ENCODE measurements at regions not wholly inside any gene's neighbourhood (a gene's known extent, or its start where the extent isn't known, plus 50 kb on each side); places are given as distances from the start of the nearest gene placed in this dataset.

GRCh38 chr12:53840316-53840715 is 88.5 kb upstream of the CISTR start:
- no peak for TF ChIP-seq CTCF (IDR thresholded peaks at IDR 0.05; ENCODE audit: unreplicated experiment)
- CTCF ChIA-PET = interaction anchor here (0.6 to 1.6 kb wide), 4 partner anchors 15 to 757 kb away, joined by 3 to 6 read pairs (median 3); no protein-coding TSS in a partner anchor

DNA sequence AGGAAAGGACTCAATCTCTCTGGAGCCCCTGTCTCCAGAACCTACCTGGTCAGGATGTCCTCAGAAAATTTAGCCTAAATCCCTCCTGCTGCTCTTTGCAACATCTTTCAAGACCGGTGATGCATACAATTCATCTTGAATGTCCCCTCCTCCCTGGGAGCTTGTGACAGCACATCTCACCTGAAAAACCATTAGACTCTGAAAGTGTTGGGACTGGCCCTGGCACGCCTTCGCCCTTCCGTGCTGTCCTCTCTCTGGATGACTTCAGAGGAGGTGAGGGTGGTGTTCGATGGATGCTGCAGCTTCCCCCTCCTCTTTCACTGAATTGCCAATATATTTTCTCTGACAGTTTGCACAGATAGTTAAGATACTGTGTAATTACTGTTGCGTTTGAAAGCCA is 90.9 kb upstream of the CISTR start:
- TF ChIP-seq CTCF (IDR thresholded peaks at IDR 0.05; ENCODE audit: unreplicated experiment) = no peak
- ChIA-PET CTCF (interaction anchor here (0.9 kb wide), 1 partner anchor 12 kb away, joined by 3 read pairs; no protein-coding TSS in a partner anchor), POLR2A (interaction anchor here (0.6 to 1.3 kb wide), 4 partner anchors 8 to 96 kb away, joined by 3 to 4 read pairs (median 3); partner anchors contain the start of gene HOXC13)
- no peak for DNase-seq (ENCODE audit: unreplicated experiment)
- H3K9me3 Mint-ChIP-seq (ENCODE audit: unreplicated experiment) = peaks cover 7% of the 10 kb centered on the region
- no peak overlapping the region for H3K4me3 Mint-ChIP-seq (ENCODE audit: unreplicated experiment)
- H3K27ac Mint-ChIP-seq (ENCODE audit: low read depth, unreplicated experiment) = no peak overlapping the region
- H3K4me1 Mint-ChIP-seq (ENCODE audit: insufficient read depth, unreplicated experiment) = peaks cover 29% of the 10 kb centered on the region
- no peaks in the 10 kb centered on the region for H3K36me3 Mint-ChIP-seq (ENCODE audit: insufficient read depth, unreplicated experiment)
- intact Hi-C loops (cut with micrococcal nuclease) = no loop called here
- BruUV-seq (replicated peaks) = no TSS peak
- H3K27me3 Mint-ChIP-seq (ENCODE audit: insufficient read depth, unreplicated experiment) = no peaks in the 10 kb centered on the region

More at GRCh38 chr12:53840316-53840715, 88.5 kb upstream of the CISTR start:
- H3K4me1 Mint-ChIP-seq (ENCODE audit: insufficient read depth, unreplicated experiment) = peaks cover 23% of the 10 kb centered on the region
- no TSS peak for BruUV-seq (replicated peaks)
- no peak overlapping the region for H3K4me3 Mint-ChIP-seq (ENCODE audit: unreplicated experiment)
- intact Hi-C loops (cut with micrococcal nuclease) = no loop called here
- POLR2A ChIA-PET = no interaction called here
- no peak for DNase-seq (ENCODE audit: unreplicated experiment)
- peaks cover 2% of the 10 kb centered on the region for H3K27me3 Mint-ChIP-seq (ENCODE audit: insufficient read depth, unreplicated experiment)
- peaks cover 7% of the 10 kb centered on the region for H3K9me3 Mint-ChIP-seq (ENCODE audit: unreplicated experiment)
- no peak overlapping the region for H3K27ac Mint-ChIP-seq (ENCODE audit: low read depth, unreplicated experiment)
- H3K36me3 Mint-ChIP-seq (ENCODE audit: insufficient read depth, unreplicated experiment) = no peaks in the 10 kb centered on the region

GRCh38 chr12:53843545-53843944 is 91.8 kb upstream of the CISTR start:
- POLR2A ChIA-PET = interaction anchor here (0.5 to 1.3 kb wide), 5 partner anchors 11 to 437 kb away, joined by 3 to 4 read pairs (median 3); partner anchors contain the start of genes CBX5 and HOXC13
- H3K4me1 Mint-ChIP-seq (ENCODE audit: insufficient read depth, unreplicated experiment) = peaks cover 29% of the 10 kb centered on the region
- H3K4me3 Mint-ChIP-seq (ENCODE audit: unreplicated experiment) = no peak overlapping the region
- no peak for TF ChIP-seq CTCF (IDR thresholded peaks at IDR 0.05; ENCODE audit: unreplicated experiment)
- CTCF ChIA-PET = no interaction called here
- H3K27me3 Mint-ChIP-seq (ENCODE audit: insufficient read depth, unreplicated experiment) = no peaks in the 10 kb centered on the region
- intact Hi-C loops (cut with micrococcal nuclease) = no loop called here
- H3K9me3 Mint-ChIP-seq (ENCODE audit: unreplicated experiment) = peaks cover 7% of the 10 kb centered on the region
- BruUV-seq (replicated peaks) = no TSS peak
- H3K27ac Mint-ChIP-seq (ENCODE audit: low read depth, unreplicated experiment) = no peak overlapping the region
- DNase-seq (ENCODE audit: unreplicated experiment) = no peak
- no peaks in the 10 kb centered on the region for H3K36me3 Mint-ChIP-seq (ENCODE audit: insufficient read depth, unreplicated experiment)

DNA sequence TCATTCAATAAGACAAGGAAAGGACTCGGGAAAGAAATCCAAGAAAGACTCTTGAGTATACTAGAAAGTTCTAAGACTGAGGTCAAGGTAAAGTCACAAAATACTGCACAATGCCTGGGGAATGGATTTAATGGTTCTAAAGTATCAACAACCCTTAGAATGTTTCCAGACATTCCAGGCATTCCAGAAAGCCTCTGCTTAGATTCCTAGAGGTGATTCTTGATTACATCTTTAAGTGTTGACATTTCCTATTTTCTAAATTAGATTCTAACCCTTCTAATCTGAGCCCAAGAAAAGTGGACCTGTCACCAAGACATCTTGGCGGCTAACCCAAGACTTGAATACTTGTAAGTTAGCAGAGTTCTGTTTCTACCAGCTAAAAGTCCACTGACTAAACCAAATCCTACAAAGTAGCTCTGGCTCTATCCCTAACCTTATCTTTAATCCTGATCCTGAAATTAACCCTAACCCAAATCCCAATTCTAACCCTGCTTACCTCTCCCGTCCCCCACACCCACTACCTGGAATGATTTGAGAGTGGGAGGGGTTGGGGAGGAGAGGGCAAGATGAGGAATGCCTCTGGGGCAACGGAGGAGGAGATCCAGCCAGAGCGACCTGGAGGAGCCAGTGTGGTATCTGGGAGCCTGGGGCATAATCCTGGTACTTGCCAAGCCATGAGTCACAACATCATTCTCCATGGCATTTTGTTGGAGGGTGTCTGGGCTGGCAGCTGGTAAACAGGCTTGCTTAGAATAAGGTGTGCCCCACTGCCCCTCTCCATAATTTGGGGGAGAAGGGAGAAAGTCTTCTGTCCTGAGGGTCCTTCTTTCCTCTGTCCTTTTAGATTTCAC is 93.4 kb upstream of the HOXC13 start:
- DNase-seq (ENCODE audit: unreplicated experiment) = peak; percentile 94
- peaks cover 29% of the 10 kb centered on the region for H3K4me1 Mint-ChIP-seq (ENCODE audit: insufficient read depth, unreplicated experiment)
- peaks cover 7% of the 10 kb centered on the region for H3K9me3 Mint-ChIP-seq (ENCODE audit: unreplicated experiment)
- CTCF ChIA-PET = interaction anchor here (1.9 kb wide), 1 partner anchor 53 kb away, joined by 6 read pairs; no protein-coding TSS in a partner anchor
- H3K27me3 Mint-ChIP-seq (ENCODE audit: insufficient read depth, unreplicated experiment) = no peaks in the 10 kb centered on the region
- no peak overlapping the region for H3K4me3 Mint-ChIP-seq (ENCODE audit: unreplicated experiment)
- BruUV-seq (replicated peaks) = no TSS peak
- no peak for TF ChIP-seq CTCF (IDR thresholded peaks at IDR 0.05; ENCODE audit: unreplicated experiment)
- H3K36me3 Mint-ChIP-seq (ENCODE audit: insufficient read depth, unreplicated experiment) = no peaks in the 10 kb centered on the region
- H3K27ac Mint-ChIP-seq (ENCODE audit: low read depth, unreplicated experiment) = no peak overlapping the region
- intact Hi-C loops (cut with micrococcal nuclease) = no loop called here
- POLR2A ChIA-PET = interaction anchor here (0.6 to 2.1 kb wide), 9 partner anchors 9 to 150 kb away, joined by 3 to 13 read pairs (median 3); partner anchors contain the start of genes HOXC11 and HOXC13
